HG03521 (cell line): ENCODE measurements at regions not wholly inside any gene's neighbourhood (a gene's known extent, or its start where the extent isn't known, plus 50 kb on each side); places are given as distances from the start of the nearest gene placed in this dataset.

Source experiments
- ATAC-seq: cut with Tn5 transposase; IDR thresholded peaks from one replicate; pipeline ENCODE4 v1.9.1; 2021; ENCODE audit warnings: mild to moderate bottlenecking, moderate library complexity; ENCODE audit not compliant: unreplicated experiment

GRCh38 chr10:4012848-4013247 lies 227.8 kb upstream of the KLF6 start:
- ATAC-seq: no peak

- no peak for ATAC-seq
Measured at GRCh38 chr10:4011136-4011812, 226.3 kb upstream of the KLF6 start.

- no peak for ATAC-seq
Measured at GRCh38 chr10:4008676-4009382, 223.8 kb upstream of the KLF6 start.

GRCh38 chr10:4007771-4008170 lies 222.8 kb upstream of the KLF6 start:
- ATAC-seq: no peak

GRCh38 chr10:4006858-4007257 lies 221.8 kb upstream of the KLF6 start:
- no peak for ATAC-seq

GRCh38 chr10:4006051-4006450 lies 221.0 kb upstream of the KLF6 start:
- ATAC-seq: no peak

GRCh38 chr10:4004990-4005389 lies 220.0 kb upstream of the KLF6 start:
- ATAC-seq: no peak

GRCh38 chr10:4004144-4004543 lies 219.1 kb upstream of the KLF6 start:
- ATAC-seq: no peak

- ATAC-seq: no peak
Measured at GRCh38 chr10:4003348-4003973, 218.5 kb upstream of the KLF6 start.

GRCh38 chr10:4001811-4002210 lies 216.8 kb upstream of the KLF6 start:
- no peak for ATAC-seq

- no peak for ATAC-seq
Measured at GRCh38 chr10:3999642-4000041, 214.6 kb upstream of the KLF6 start.

- ATAC-seq: no peak
Measured at GRCh38 chr10:3996697-3997096, 211.7 kb upstream of the KLF6 start.

- no peak for ATAC-seq
Measured at GRCh38 chr10:3995302-3996210, 210.5 kb upstream of the KLF6 start.

GRCh38 chr10:3992382-3993178 lies 207.6 kb upstream of the KLF6 start:
- ATAC-seq: no peak

- ATAC-seq: no peak
Measured at GRCh38 chr10:3990307-3990706, 205.3 kb upstream of the KLF6 start.

- no peak for ATAC-seq
Measured at GRCh38 chr10:3987143-3987974, 202.3 kb upstream of the KLF6 start.

- no peak for ATAC-seq
Measured at GRCh38 chr10:3986493-3987142, 201.6 kb upstream of the KLF6 start.

GRCh38 chr10:3982746-3983442 lies 197.9 kb upstream of the KLF6 start:
- ATAC-seq: no peak
